ENCODE measurements at regions not wholly inside any gene's neighbourhood (a gene's known extent, or its start where the extent isn't known, plus 50 kb on each side); places are given as distances from the start of the nearest gene placed in this dataset.

- no peak for DNase-seq (ENCODE audit: low read depth in 4 of 4, low spot score in 3 of 4)
Observed at GRCh38 chr5:92402045-92402444, 1018.9 kb upstream of the ARRDC3 start.

- peak in 2 of 4 donors; percentile 7 to 10 for DNase-seq (ENCODE audit: low read depth in 4 of 4, low spot score in 3 of 4)
Observed at GRCh38 chr5:92401492-92401891, 1018.4 kb upstream of the ARRDC3 start.

- DNase-seq (ENCODE audit: low read depth in 4 of 4, low spot score in 3 of 4), result no peak
Observed at GRCh38 chr5:92394936-92395335, 1011.8 kb upstream of the ARRDC3 start.

- no peak for DNase-seq (ENCODE audit: low read depth in 4 of 4, low spot score in 3 of 4)
Observed at GRCh38 chr5:92390657-92391056, 1007.5 kb upstream of the ARRDC3 start.

GRCh38 chr5:92380069-92380770, 997.1 kb upstream of the ARRDC3 start:
- no peak for DNase-seq (ENCODE audit: low read depth in 4 of 4, low spot score in 3 of 4)

GRCh38 chr5:92378966-92379611, 996.0 kb upstream of the ARRDC3 start:
- no peak for DNase-seq (ENCODE audit: low read depth in 4 of 4, low spot score in 3 of 4)

- DNase-seq (ENCODE audit: low read depth in 4 of 4, low spot score in 3 of 4), result no peak
Observed at GRCh38 chr5:92374859-92375258, 991.7 kb upstream of the ARRDC3 start.

- DNase-seq (ENCODE audit: low read depth in 4 of 4, low spot score in 3 of 4), result no peak
Observed at GRCh38 chr5:92372766-92373165, 989.6 kb upstream of the ARRDC3 start.

- no peak for DNase-seq (ENCODE audit: low read depth in 4 of 4, low spot score in 3 of 4)
Observed at GRCh38 chr5:92371889-92372235, 988.7 kb upstream of the ARRDC3 start.

GRCh38 chr5:92371171-92371888, 988.2 kb upstream of the ARRDC3 start:
- no peak for DNase-seq (ENCODE audit: low read depth in 4 of 4, low spot score in 3 of 4)

- DNase-seq (ENCODE audit: low read depth in 4 of 4, low spot score in 3 of 4), result no peak
Observed at GRCh38 chr5:92370032-92370431, 986.9 kb upstream of the ARRDC3 start.

- DNase-seq (ENCODE audit: low read depth in 4 of 4, low spot score in 3 of 4), result no peak
Observed at GRCh38 chr5:92369587-92369986, 986.5 kb upstream of the ARRDC3 start.

GRCh38 chr5:92364986-92365550, 982.0 kb upstream of the ARRDC3 start:
- DNase-seq (ENCODE audit: low read depth in 4 of 4, low spot score in 3 of 4), result no peak

- no peak for DNase-seq (ENCODE audit: low read depth in 4 of 4, low spot score in 3 of 4)
Observed at GRCh38 chr5:92353107-92354030, 970.3 kb upstream of the ARRDC3 start.

- no peak for DNase-seq (ENCODE audit: low read depth in 4 of 4, low spot score in 3 of 4)
Observed at GRCh38 chr5:92337772-92338234, 954.7 kb upstream of the ARRDC3 start.

- no peak for DNase-seq (ENCODE audit: low read depth in 4 of 4, low spot score in 3 of 4)
Observed at GRCh38 chr5:92332039-92332438, 948.9 kb upstream of the ARRDC3 start.

- no peak for DNase-seq (ENCODE audit: low read depth in 4 of 4, low spot score in 3 of 4)
Observed at GRCh38 chr5:92330365-92330764, 947.2 kb upstream of the ARRDC3 start.

GRCh38 chr5:92329759-92330158, 946.6 kb upstream of the ARRDC3 start:
- DNase-seq (ENCODE audit: low read depth in 4 of 4, low spot score in 3 of 4), result no peak

GRCh38 chr5:92328584-92329259, 945.6 kb upstream of the ARRDC3 start:
- no peak for DNase-seq (ENCODE audit: low read depth in 4 of 4, low spot score in 3 of 4)

- no peak for DNase-seq (ENCODE audit: low read depth in 4 of 4, low spot score in 3 of 4)
Observed at GRCh38 chr5:92320446-92320845, 937.3 kb upstream of the ARRDC3 start.

Measured in left renal pelvis (tissue), 4 donors.